ENCODE measurements at regions not wholly inside any gene's neighbourhood (a gene's known extent, or its start where the extent isn't known, plus 50 kb on each side); places are given as distances from the start of the nearest gene placed in this dataset.
"Not testable (repeated sequence)": the region's sequence is repeated elsewhere in the genome, so short reads cannot be mapped to it uniquely, and the experiment has no call there.

GRCh38 chr9:108803428-108804065, 52.2 kb downstream of the ACTL7B start:
- no peak for DNase-seq

GRCh38 chr9:108802967-108803366, 52.8 kb downstream of the ACTL7B start:
- DNase-seq, result no peak

DNA sequence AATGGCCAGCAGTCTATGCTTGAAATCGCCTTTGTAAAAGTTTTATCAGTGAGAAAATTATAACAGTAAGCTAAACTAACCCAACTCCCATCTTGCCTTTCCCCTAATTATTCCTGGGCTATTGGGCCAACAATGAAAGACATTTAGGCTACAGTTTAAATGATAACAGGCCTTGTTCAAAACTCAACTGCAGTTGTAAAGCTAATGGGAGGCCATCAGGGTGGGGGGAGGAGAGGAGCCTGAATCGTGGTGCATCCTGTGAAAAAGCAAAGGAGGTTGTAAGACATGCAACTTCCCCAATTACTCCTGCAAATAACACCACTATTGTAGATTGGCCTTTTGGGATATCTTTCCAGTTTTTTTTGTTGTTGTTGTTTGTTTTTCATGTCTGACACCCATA, 53.8 kb downstream of the ACTL7B start:
- no peak for DNase-seq

GRCh38 chr9:108800632-108801099, 55.1 kb downstream of the ACTL7B start:
- no peak for DNase-seq

GRCh38 chr9:108793573-108793972, 62.2 kb downstream of the ACTL7B start:
- no peak for DNase-seq

DNA sequence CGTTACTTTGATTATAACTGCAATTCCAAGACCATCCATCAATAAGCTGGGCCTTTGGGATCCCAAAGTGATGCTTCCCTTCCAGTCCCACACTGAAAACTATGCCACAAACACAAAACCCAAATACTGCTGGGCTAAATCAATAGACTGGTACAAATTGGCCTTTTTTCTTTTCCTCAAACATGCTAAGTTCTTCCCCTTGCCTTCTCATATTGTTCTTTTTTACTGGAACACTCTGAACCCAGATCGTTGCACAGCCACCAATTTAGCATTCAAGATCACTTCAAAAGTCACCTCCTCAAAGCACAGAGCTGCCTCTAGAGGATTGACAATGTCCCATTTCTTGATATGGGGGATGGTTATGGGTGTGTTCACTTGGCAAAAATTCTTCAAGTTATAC, 66.0 kb downstream of the ACTL7B start:
- no peak for DNase-seq

DNA sequence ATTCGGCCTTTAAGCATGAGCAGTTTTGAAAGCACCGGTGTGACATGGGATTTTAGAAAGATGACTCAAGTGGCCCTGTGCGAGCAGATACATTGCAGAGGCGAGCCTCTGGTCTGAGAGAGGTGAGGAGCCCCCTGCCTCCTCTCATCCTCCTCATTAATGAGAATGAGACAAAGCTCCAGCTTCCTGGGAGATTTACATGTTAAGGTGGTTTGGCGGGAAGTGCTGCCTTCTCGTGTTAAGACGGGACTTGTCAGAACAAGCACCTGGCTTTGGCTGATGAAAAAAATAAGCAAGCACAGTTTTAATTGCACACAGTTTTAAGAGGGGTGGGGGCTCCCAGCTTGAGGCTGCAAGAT, 68.1 kb downstream of the ACTL7B start:
- DNase-seq, result no peak

DNA sequence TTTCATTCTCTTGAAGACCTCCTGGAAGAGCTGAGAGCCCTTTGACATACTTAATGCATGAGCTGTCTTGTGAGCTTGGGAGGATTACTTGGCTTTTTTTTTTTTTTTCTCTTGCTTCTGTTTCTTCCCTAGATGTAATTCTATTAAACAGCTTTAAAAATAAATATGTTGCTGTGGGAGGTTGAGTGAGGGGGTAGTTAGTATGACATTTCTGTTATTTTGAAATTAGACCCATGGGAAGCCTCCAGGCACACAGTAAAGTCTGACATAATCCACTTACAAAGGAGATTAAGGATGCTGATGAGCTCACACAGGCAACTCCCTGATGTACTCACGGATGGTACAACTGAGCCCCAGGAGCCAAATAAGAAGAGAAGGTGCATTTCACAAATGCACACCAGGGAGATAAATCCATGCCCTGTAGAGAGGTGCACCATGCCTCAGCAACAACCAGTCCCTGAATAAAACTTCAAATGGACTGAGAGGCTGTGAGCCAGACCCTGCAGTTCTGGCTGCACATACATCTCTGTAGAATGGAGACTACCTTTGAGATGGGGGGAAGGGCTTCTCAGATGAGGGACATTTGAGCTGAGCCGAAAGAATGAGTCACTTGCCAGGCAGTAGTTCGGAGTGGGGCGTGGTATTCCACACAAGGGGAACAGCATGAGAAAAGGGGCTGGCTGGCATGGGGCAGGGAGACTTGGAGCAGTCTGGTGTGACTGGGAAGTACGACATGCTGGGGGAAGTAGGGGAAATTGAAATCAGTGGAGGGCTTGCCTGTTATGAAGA, 68.7 kb downstream of the ACTL7B start:
- no peak for DNase-seq

- no peak for DNase-seq
Observed at GRCh38 chr9:108786322-108786721, 69.5 kb downstream of the ACTL7B start.

DNA sequence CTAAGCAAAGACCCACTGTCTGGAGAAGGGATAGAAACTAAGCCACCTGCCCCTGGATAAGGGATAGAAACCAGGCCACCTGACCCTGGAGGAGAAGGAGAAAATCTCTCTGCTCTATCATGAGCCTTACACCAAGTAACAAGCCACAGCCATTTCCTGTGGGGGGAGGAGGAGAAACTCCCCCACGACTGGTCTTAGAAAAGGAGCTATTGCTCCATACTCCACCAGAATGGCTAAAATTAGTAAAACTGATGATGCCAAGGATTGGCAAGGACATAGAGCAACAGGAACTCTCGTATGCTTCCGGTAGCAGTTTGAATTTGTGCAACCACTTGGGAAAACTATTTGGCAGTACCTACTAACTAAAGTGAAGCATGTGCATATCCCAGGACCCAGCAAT, 70.8 kb downstream of the ACTL7B start:
- no peak for DNase-seq

DNA sequence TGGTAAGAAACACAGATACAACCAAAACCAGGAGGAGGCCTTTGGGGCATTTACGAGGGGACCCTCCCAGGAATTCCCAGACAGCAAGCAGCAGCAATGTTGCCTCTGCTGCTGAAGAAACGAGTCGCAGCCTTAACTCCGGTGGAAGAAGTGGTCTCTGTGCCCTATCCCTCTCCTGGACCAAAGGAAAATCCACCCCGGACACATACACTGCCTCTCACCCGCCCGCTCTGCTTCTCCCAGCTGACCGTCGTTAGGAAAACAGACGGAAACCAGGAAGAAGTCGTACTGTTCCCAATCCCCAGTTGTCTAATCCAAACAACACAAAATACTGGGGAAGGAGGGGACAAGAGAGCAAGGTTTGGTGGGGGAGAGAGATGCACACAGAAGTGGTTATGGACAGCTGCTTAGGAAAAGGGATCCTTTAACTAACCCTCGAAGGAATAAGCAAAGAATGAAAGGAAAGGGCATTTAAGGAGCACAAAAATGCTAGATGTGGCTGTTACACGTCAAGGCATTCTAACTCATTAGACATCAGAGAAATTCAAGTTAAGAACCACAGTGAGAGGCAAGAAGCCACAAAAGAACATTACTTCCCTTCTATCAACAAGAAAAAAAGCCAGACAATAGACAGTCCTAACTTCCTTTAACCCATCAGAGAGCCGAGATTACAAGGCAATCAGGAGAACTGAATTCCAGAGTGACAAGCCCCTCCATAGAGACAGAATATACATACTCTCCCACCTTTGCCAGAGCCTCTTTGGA, 71.9 kb downstream of the ACTL7B start:
- no peak for DNase-seq

GRCh38 chr9:108783326-108783725, 72.5 kb downstream of the ACTL7B start:
- DNase-seq, result no peak

DNA sequence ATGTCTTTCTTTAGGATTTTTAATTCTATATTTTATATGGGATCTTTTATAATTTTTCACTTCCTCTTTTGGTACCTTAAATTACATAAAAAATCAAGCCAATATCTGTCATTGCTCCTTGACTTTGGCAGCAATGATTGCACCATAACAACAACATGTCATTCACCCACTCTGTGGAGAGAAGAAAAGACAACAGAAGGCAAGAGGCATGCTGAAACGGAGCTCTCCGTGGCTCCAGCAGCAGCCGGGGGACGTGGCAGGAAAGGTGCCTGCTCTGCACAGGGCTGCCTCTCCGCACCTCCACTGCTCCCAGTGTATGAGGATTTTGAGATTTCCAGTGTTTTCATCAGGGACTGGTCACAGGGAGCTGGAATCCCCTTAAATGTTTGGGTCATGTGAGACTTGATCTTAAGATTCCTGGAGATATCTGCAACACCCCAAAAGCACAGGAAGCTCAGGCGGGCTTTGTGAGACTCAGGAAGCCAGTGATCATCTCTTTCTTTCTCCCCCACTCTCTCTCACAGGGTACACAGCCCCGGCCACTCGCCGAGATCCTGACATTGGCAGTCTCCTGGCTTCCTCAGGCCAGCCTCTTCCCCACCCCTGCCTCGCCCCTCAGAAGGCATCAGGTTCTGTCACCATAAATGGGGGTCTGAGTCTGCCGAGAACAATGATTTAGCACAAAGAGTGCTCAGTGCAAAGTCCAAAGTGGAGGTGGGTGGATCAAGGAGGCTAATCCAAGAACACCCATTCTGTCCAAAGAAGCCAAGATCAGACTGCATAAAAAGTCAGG, 74.6 kb downstream of the ACTL7B start:
- no peak for DNase-seq

DNA sequence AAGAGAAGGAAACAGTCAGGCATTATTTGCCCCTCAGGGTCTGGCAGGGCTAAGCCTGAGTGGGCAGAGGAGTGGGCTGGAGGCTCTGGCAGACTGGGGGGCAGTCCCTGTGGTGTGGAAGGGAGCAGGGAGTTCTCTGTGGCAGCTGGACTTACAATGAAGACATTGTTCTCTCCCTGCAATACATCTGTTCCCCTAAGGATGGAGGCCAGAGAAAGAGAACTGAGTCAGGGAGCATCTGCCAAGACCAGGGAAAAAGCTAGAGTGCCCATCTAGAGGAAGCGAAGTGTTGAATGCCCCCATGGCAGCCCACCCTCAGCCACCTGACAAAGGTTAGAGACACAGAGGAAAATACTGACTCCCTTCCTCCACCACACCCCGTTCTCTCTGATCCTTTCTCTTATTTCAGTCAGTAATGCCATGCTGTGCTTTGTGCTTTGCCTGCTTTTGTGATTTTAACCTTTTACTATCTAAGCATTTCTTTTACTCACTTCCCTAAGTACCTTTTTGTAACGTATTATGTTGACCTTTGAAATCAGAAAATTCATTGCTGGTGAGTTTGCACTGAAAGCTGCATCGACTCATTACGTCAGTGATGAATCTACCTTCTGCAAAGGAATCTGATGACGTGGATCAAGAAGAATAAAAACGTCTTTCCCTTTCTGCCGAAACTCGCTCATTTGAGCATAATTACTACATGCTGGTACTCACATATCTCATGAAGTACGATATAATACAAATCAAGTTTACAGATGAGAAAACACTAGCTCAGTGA, 76.0 kb downstream of the ACTL7B start:
- no peak for DNase-seq

- DNase-seq, result no peak
Observed at GRCh38 chr9:108776920-108777639, 78.7 kb downstream of the ACTL7B start.

DNA sequence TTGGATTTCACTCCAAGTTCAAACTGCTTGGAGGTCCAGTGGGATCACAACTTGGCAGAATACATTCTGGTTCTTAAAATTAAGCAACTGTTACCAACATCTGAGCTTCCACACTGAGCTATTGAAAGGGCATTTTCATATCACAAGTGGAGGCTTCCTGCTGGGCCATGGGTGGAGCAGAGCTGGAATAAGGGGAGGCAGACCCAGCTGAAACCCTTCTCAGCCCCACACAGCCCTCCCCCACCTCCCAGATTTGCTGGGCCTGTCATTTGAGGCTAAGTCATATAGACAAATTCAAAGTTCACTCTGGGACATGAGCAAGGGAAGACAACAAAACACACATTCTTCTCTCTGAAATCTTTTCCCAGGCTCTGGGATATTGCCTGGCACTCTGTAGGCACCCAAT, 79.9 kb downstream of the ACTL7B start:
- DNase-seq, result no peak

DNA sequence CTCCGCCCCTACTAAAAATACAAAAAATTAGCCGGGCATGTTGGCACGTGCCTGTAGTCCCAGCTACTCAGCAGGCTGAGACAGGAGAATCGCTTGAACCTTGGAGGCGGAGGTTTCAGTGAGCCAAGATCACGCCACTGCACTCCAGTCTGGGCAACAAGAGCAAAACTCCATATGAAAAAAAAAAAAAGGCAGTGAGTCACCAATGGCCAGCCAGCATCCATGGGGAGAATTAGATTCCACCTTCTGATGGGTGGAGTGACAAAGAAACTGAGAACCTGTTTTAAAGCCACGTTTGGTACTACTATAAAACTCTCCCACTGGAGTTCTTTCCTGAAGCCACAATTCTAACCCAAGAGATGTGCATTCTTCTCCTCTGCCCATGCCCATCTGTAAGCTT, 81.7 kb downstream of the ACTL7B start:
- not testable (repeated sequence) for DNase-seq

GRCh38 chr9:108772301-108772894, 83.4 kb downstream of the ACTL7B start:
- no peak for DNase-seq

- DNase-seq, result no peak
Observed at GRCh38 chr9:108768744-108769143, 87.0 kb downstream of the ACTL7B start.

DNA sequence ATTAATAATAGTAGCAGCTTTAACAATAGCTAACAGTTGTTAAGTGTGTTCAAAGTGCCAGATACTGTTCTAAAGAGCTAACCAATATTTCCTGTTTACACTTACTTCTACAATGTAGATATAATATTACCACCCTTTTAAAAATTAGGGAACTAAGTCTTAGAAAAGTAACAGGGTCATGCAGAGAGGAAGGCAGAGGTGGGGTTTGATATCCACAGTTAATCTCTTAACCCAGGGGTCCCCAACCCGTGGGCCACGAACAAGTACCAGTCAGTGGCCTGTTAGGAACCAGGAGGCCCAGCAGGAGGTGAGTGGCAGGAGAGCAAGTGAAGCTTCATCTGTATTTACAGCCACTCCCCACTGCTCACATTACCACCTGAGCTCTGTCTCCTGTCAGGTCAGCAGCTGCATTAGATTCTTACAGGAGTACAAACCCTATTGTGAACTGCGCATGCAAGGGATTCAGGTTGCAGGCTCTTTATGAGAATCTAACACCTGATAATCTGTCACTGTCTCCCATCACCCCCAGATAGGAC, 89.1 kb downstream of the ACTL7B start:
- no peak for DNase-seq

All from left kidney (tissue), 1 donor.